Amniotic epithelial cell (primary cell): ENCODE measurements at regions not wholly inside any gene's neighbourhood (a gene's known extent, or its start where the extent isn't known, plus 50 kb on each side); places are given as distances from the start of the nearest gene placed in this dataset.
"Not testable (repeated sequence)": the region's sequence is repeated elsewhere in the genome, so short reads cannot be mapped to it uniquely, and the experiment has no call there.

Experiments
- DNase-seq: peaks from one replicate; pipeline ENCODE4 v3.0.0-alpha.2; 2010; ENCODE audit warnings: low read depth

GRCh38 chr5:100379254-100379858 lies 155.8 kb upstream of the FAM174A start:
- DNase-seq, result not testable (repeated sequence)

GRCh38 chr5:100364757-100365478 lies 170.3 kb upstream of the FAM174A start:
- not testable (repeated sequence) for DNase-seq

- DNase-seq, result not testable (repeated sequence)
Observed at GRCh38 chr5:100364343-100364742, 170.8 kb upstream of the FAM174A start.

GRCh38 chr5:100359998-100360397 lies 175.2 kb upstream of the FAM174A start:
- DNase-seq, result not testable (repeated sequence)

- not testable (repeated sequence) for DNase-seq
Observed at GRCh38 chr5:100346269-100346668, 188.9 kb upstream of the FAM174A start.

GRCh38 chr5:100341485-100341884 lies 193.7 kb upstream of the FAM174A start:
- not testable (repeated sequence) for DNase-seq

- DNase-seq, result no peak
Observed at GRCh38 chr5:100322483-100322882, 212.7 kb upstream of the FAM174A start.

- no peak for DNase-seq
Observed at GRCh38 chr5:100319885-100320284, 215.3 kb upstream of the FAM174A start.

- no peak for DNase-seq
Observed at GRCh38 chr5:100313657-100314056, 221.5 kb upstream of the FAM174A start.

GRCh38 chr5:100311806-100312205 lies 223.4 kb upstream of the FAM174A start:
- no peak for DNase-seq

GRCh38 chr5:100306000-100306399 lies 229.2 kb upstream of the FAM174A start:
- DNase-seq, result no peak

GRCh38 chr5:100303216-100303615 lies 232.0 kb upstream of the FAM174A start:
- DNase-seq, result no peak

GRCh38 chr5:100299261-100299660 lies 235.9 kb upstream of the FAM174A start:
- DNase-seq, result no peak

- no peak for DNase-seq
Observed at GRCh38 chr5:100276071-100276470, 259.1 kb upstream of the FAM174A start.

- no peak for DNase-seq
Observed at GRCh38 chr5:100275631-100276030, 259.5 kb upstream of the FAM174A start.

- no peak for DNase-seq
Observed at GRCh38 chr5:100273846-100274580, 261.2 kb upstream of the FAM174A start.

- no peak for DNase-seq
Observed at GRCh38 chr5:100270023-100270771, 265.0 kb upstream of the FAM174A start.

- DNase-seq, result no peak
Observed at GRCh38 chr5:100260968-100261367, 274.2 kb upstream of the FAM174A start.

GRCh38 chr5:100252944-100253343 lies 282.2 kb upstream of the FAM174A start:
- DNase-seq, result no peak

- DNase-seq, result no peak
Observed at GRCh38 chr5:100252037-100252436, 283.1 kb upstream of the FAM174A start.

GRCh38 chr5:100249884-100250269 lies 285.3 kb upstream of the FAM174A start:
- no peak for DNase-seq

- no peak for DNase-seq
Observed at GRCh38 chr5:100249211-100249883, 285.8 kb upstream of the FAM174A start.
